ENCODE measurements at regions not wholly inside any gene's neighbourhood (a gene's known extent, or its start where the extent isn't known, plus 50 kb on each side); places are given as distances from the start of the nearest gene placed in this dataset.

DNA sequence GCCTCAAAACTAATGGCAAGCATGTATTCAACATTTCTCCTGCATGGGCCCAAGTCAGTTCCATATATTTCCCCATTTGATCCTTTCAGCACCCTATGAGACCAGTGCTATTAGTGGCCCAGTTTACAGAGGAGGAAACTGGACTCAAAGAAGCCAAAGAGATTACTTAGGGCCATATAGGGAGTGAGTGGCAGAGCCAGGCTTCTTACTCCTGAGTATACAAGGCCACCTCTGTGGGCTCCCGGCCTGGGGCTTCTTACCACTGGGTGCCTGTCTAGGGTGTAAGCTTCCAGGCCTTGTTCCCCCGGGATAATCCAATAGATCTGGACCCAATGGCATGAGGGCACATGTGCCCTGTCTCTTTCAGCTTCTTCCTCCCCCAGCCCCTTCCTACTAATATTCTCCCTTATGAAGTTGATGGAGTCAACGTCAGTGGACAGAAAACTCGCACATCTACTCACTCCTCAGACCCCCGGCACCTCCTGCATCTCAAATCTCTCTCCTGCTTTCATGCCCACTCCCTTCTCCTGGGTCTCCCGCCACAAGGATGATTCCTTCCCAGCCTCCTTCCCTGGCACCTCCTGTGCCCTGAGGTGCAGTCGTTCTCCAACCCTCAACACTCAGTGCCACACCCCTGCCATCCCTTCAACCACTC is 222.6 kb downstream of the ANAPC1 start:
- H3K4me3 ChIP-seq (ENCODE audit: insufficient read length, low read depth) = no peak overlapping the region
- TF ChIP-seq SUZ12 (IDR thresholded peaks at IDR 0.05; ENCODE audit: extremely low read depth, insufficient read depth, insufficient read length) (no peak), YY1 (IDR thresholded peaks at IDR 0.05; ENCODE audit: insufficient read depth, insufficient read length) (no peak), ZNF274 (IDR thresholded peaks at IDR 0.05; ENCODE audit: low read depth, low read length) (no peak)
- no peaks in the 10 kb centered on the region for H3K27me3 ChIP-seq (ENCODE audit: insufficient read depth, insufficient read length)
- H3K4me1 ChIP-seq (ENCODE audit: insufficient read depth, insufficient read length) = peaks cover 10% of the 10 kb centered on the region
- no peak for DNase-seq (ENCODE audit: low read depth, low spot score)
- H3K9ac ChIP-seq (ENCODE audit: insufficient read length, low read depth) = no peak overlapping the region
- H3K36me3 ChIP-seq (ENCODE audit: insufficient read depth, insufficient read length, low read length) = no peaks in the 10 kb centered on the region
- no peaks in the 10 kb centered on the region for H3K9me3 ChIP-seq (ENCODE audit: insufficient read depth, low read length)

DNA sequence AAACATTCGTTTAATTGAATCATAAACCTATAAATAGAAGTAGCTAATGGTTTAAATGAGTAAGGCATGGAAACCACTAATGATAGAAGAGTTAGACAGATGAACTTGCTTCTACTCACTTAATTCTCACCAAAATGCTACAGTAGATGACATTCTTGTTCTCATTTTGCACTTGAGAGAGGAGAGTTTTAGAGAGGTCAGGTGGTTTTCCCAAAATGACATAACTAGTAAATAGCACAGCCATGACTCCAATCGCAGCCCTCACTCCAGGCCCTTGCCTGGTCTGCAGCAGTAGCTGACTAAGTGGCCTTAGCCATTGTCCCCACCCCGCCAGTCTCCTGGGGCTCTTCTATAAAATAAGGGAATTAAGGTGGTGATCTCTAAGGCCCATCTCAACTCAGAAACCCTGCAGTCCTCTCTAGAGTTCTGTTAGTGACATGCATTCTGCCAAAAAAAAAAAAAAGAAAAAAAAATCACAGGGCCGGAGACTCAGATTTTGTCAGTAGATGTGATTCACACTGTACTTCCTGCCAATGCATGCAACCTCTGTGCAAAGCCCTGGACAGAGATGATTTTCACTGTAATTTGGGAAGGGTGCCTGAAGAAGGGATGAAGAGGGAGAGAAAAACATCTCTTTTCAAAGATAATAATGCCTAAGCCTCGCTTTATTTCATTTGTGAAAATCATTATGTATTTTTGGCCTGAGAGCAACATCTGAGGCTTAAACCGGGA is 221.8 kb downstream of the ANAPC1 start:
- no peak for DNase-seq (ENCODE audit: low read depth, low spot score)
- no peak for TF ChIP-seq ZNF274 (IDR thresholded peaks at IDR 0.05; ENCODE audit: low read depth, low read length)
- TF ChIP-seq SUZ12 (IDR thresholded peaks at IDR 0.05; ENCODE audit: extremely low read depth, insufficient read depth, insufficient read length) = no peak
- TF ChIP-seq YY1 (IDR thresholded peaks at IDR 0.05; ENCODE audit: insufficient read depth, insufficient read length) = no peak
- no peaks in the 10 kb centered on the region for H3K9me3 ChIP-seq (ENCODE audit: insufficient read depth, low read length)
- no peaks in the 10 kb centered on the region for H3K36me3 ChIP-seq (ENCODE audit: insufficient read depth, insufficient read length, low read length)
- no peaks in the 10 kb centered on the region for H3K27me3 ChIP-seq (ENCODE audit: insufficient read depth, insufficient read length)
- H3K4me1 ChIP-seq (ENCODE audit: insufficient read depth, insufficient read length) = peaks cover 10% of the 10 kb centered on the region
- H3K4me3 ChIP-seq (ENCODE audit: insufficient read length, low read depth) = no peak overlapping the region
- no peak overlapping the region for H3K9ac ChIP-seq (ENCODE audit: insufficient read length, low read depth)

DNA sequence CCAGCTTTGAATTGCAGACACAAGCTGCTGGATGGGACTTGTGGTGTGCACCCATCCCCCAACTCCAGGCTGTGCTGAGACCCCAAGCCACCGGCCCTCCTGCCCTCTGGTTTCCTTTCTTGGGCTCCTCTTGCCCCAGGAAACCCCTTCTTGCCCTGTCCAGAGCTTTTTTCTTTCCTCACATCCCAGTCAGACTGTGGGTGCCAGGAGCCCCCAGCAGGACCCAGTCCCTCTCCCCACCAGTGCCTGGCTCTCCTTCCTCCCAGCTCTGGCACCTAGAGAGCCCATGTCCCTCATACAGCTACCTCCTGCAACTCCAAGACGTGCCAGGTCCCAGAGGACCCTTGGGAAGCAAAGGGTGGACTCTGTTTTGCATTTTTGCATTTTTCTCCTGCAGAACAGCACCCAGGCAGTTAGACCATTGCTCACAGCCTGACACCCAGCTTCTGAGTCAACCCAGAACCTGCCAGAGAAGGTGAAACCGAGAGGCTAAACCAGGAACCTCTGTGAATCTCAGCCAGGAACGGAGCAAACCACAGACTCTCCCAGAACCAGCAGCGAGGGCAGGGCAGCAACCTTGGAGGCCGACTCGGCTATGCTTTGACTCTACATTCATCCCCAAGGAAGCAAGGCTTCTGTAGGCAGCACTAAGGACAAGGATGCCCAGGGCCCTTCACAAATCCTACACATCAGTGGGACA is 221.1 kb downstream of the ANAPC1 start:
- no peaks in the 10 kb centered on the region for H3K36me3 ChIP-seq (ENCODE audit: insufficient read depth, insufficient read length, low read length)
- TF ChIP-seq SUZ12 (IDR thresholded peaks at IDR 0.05; ENCODE audit: extremely low read depth, insufficient read depth, insufficient read length) (no peak), YY1 (IDR thresholded peaks at IDR 0.05; ENCODE audit: insufficient read depth, insufficient read length) (no peak), ZNF274 (IDR thresholded peaks at IDR 0.05; ENCODE audit: low read depth, low read length) (no peak)
- H3K9me3 ChIP-seq (ENCODE audit: insufficient read depth, low read length) = peaks cover 1% of the 10 kb centered on the region; the same call in 1 of the 2 replicates
- no peaks in the 10 kb centered on the region for H3K27me3 ChIP-seq (ENCODE audit: insufficient read depth, insufficient read length)
- no peak overlapping the region for H3K9ac ChIP-seq (ENCODE audit: insufficient read length, low read depth)
- peaks cover 10% of the 10 kb centered on the region for H3K4me1 ChIP-seq (ENCODE audit: insufficient read depth, insufficient read length)
- no peak for DNase-seq (ENCODE audit: low read depth, low spot score)
- no peak overlapping the region for H3K4me3 ChIP-seq (ENCODE audit: insufficient read length, low read depth)

DNA sequence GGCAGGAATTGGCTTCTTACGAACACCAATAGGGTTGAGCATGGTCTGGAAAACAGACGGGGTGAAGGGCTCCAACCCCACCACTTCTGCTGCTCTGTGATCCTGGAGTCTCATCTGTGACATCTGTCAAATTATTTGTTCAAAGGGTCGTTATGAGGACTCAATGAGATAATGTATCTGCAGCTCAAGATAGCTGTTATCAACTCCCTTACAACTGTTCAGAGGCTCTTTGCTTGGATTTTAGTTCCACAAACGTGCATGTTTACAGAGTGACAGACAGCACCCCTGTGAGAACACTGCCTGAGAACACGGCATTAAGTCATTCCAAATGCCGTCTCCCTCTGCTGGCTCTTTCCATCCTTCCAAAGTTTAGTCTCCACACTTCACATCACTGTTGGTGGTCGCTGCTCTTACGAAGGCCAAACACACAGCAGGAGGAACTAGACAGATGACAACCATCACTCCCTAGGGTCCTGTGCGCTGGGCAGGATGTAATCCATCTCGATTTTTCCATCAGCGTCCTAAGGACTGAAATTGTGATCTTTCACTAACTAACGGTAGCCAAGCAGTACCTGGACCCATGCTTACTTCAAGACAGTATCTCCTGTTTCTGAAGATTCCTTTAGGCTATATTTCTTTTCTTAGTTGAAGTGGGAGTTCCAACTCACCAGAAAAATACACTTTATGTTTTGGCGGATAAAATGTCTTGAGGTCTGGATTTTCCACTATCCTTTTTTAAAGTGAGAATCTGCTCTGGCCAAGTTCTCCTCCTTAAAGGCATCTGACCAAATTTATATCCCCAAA is 220.3 kb downstream of the ANAPC1 start:
- peaks cover 10% of the 10 kb centered on the region for H3K4me1 ChIP-seq (ENCODE audit: insufficient read depth, insufficient read length)
- no peak overlapping the region for H3K4me3 ChIP-seq (ENCODE audit: insufficient read length, low read depth)
- no peaks in the 10 kb centered on the region for H3K36me3 ChIP-seq (ENCODE audit: insufficient read depth, insufficient read length, low read length)
- no peak overlapping the region for H3K9ac ChIP-seq (ENCODE audit: insufficient read length, low read depth)
- peaks cover 9% of the 10 kb centered on the region; the same call in 1 of the 2 replicates for H3K9me3 ChIP-seq (ENCODE audit: insufficient read depth, low read length)
- no peak for DNase-seq (ENCODE audit: low read depth, low spot score)
- no peaks in the 10 kb centered on the region for H3K27me3 ChIP-seq (ENCODE audit: insufficient read depth, insufficient read length)
- TF ChIP-seq ZNF274 (IDR thresholded peaks at IDR 0.05; ENCODE audit: low read depth, low read length) (no peak), SUZ12 (IDR thresholded peaks at IDR 0.05; ENCODE audit: extremely low read depth, insufficient read depth, insufficient read length) (no peak), YY1 (IDR thresholded peaks at IDR 0.05; ENCODE audit: insufficient read depth, insufficient read length) (no peak)

DNA sequence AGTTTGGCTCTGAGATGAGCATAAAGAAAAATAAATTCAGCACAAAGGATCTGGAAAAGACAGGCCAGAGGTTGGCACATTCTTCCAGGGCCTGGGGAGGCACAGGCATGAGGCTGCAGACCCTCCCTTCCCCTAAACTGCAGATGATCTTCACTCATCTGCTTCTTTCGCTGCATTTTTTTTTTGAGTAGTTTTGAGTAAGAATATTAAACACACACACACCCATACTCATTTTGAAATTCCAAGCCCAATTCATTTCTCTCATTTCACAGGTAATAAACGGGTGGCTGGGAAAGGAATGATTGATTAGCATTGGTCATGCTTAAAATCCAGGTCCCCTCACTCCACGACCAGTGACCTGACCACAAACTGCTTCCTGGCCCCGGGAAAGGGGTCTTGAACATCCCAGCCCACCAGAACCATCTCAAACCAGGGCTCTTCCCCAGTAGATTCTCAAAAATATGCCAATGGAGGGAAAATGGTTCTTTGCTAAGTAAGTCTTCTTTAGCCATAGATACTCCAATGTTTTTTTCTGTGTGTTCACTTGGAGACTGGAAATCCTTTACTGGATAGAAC is 219.6 kb downstream of the ANAPC1 start:
- Histone ChIP-seq H3K4me3 (ENCODE audit: insufficient read length, low read depth) (no peak overlapping the region), H3K4me1 (ENCODE audit: insufficient read depth, insufficient read length) (peaks cover 5% of the 10 kb centered on the region), H3K27me3 (ENCODE audit: insufficient read depth, insufficient read length) (no peaks in the 10 kb centered on the region), H3K36me3 (ENCODE audit: insufficient read depth, insufficient read length, low read length) (no peaks in the 10 kb centered on the region), H3K9ac (ENCODE audit: insufficient read length, low read depth) (no peak overlapping the region), H3K9me3 (ENCODE audit: insufficient read depth, low read length) (peaks cover 14% of the 10 kb centered on the region; the same call in 1 of the 2 replicates)
- TF ChIP-seq YY1 (IDR thresholded peaks at IDR 0.05; ENCODE audit: insufficient read depth, insufficient read length) (no peak), ZNF274 (IDR thresholded peaks at IDR 0.05; ENCODE audit: low read depth, low read length) (no peak), SUZ12 (IDR thresholded peaks at IDR 0.05; ENCODE audit: extremely low read depth, insufficient read depth, insufficient read length) (no peak)
- no peak for DNase-seq (ENCODE audit: low read depth, low spot score)

DNA sequence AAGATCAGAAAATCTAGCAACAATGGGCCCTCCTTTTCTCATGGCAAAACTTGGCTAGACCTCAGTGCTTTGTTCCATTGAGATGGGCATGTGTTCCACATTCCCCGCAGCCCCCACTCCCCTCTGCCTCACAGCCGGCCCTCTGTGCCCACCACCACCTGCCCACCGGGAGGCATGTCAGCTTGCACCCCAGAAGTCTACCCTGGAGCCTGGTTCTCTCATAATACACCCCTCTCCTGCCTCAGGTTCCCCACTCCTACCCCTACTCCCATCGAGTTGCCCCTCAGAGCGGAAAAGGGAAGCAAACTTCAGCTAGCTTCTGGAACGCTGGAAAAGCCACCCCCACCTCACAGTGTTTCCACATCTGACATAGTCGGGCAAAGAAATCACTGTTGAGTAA is 219.0 kb downstream of the ANAPC1 start:
- H3K9me3 ChIP-seq (ENCODE audit: insufficient read depth, low read length) = peaks cover 14% of the 10 kb centered on the region; the same call in 1 of the 2 replicates
- no peak overlapping the region for H3K4me3 ChIP-seq (ENCODE audit: insufficient read length, low read depth)
- no peak for TF ChIP-seq ZNF274 (IDR thresholded peaks at IDR 0.05; ENCODE audit: low read depth, low read length)
- TF ChIP-seq SUZ12 (IDR thresholded peaks at IDR 0.05; ENCODE audit: extremely low read depth, insufficient read depth, insufficient read length) = no peak
- TF ChIP-seq YY1 (IDR thresholded peaks at IDR 0.05; ENCODE audit: insufficient read depth, insufficient read length) = no peak
- H3K27me3 ChIP-seq (ENCODE audit: insufficient read depth, insufficient read length) = no peaks in the 10 kb centered on the region
- no peak overlapping the region for H3K9ac ChIP-seq (ENCODE audit: insufficient read length, low read depth)
- H3K4me1 ChIP-seq (ENCODE audit: insufficient read depth, insufficient read length) = peaks cover under 1% of the 10 kb centered on the region
- no peak for DNase-seq (ENCODE audit: low read depth, low spot score)
- H3K36me3 ChIP-seq (ENCODE audit: insufficient read depth, insufficient read length, low read length) = no peaks in the 10 kb centered on the region

Measured in NT2/D1 (cell line).